ENCODE measurements at regions not wholly inside any gene's neighbourhood (a gene's known extent, or its start where the extent isn't known, plus 50 kb on each side); places are given as distances from the start of the nearest gene placed in this dataset.

- TF ChIP-seq ZNF274 (IDR thresholded peaks at IDR 0.05; ENCODE audit: borderline replicate concordance, extremely low read depth, low read length) (no peak), MAX (IDR thresholded peaks at IDR 0.05) (no peak), SIX5 (IDR thresholded peaks at IDR 0.05; ENCODE audit: low read depth, low read length) (no peak), CTCF (IDR thresholded peaks at IDR 0.05; ENCODE audit: control extremely low read depth in 1 of 3, insufficient read depth in 1 of 3, low read depth in 1 of 3, low read length in 3 of 3) (peak; percentile 38 to 53 (median 47); a peak in 3 of 4 replicates), YY1 (IDR thresholded peaks at IDR 0.05; ENCODE audit: low read depth, low read length) (no peak), BRCA1 (IDR thresholded peaks at IDR 0.05; ENCODE audit: low read depth, low read length) (no peak), SRF (IDR thresholded peaks at IDR 0.05; ENCODE audit: low read depth, low read length) (no peak), JUN (IDR thresholded peaks at IDR 0.05; ENCODE audit: low read depth, low read length) (no peak), EZH2 (IDR thresholded peaks at IDR 0.05; ENCODE audit: low read depth, low read length, severe bottlenecking) (no peak), TAF1 (IDR thresholded peaks at IDR 0.05; ENCODE audit: low read depth, low read length) (no peak), RFX5 (IDR thresholded peaks at IDR 0.05; ENCODE audit: borderline replicate concordance, low read depth, low read length) (no peak), RBBP5 (IDR thresholded peaks at IDR 0.05; ENCODE audit: borderline replicate concordance, low read depth, low read length) (no peak)
- TF ChIP-seq, protein P1, sequence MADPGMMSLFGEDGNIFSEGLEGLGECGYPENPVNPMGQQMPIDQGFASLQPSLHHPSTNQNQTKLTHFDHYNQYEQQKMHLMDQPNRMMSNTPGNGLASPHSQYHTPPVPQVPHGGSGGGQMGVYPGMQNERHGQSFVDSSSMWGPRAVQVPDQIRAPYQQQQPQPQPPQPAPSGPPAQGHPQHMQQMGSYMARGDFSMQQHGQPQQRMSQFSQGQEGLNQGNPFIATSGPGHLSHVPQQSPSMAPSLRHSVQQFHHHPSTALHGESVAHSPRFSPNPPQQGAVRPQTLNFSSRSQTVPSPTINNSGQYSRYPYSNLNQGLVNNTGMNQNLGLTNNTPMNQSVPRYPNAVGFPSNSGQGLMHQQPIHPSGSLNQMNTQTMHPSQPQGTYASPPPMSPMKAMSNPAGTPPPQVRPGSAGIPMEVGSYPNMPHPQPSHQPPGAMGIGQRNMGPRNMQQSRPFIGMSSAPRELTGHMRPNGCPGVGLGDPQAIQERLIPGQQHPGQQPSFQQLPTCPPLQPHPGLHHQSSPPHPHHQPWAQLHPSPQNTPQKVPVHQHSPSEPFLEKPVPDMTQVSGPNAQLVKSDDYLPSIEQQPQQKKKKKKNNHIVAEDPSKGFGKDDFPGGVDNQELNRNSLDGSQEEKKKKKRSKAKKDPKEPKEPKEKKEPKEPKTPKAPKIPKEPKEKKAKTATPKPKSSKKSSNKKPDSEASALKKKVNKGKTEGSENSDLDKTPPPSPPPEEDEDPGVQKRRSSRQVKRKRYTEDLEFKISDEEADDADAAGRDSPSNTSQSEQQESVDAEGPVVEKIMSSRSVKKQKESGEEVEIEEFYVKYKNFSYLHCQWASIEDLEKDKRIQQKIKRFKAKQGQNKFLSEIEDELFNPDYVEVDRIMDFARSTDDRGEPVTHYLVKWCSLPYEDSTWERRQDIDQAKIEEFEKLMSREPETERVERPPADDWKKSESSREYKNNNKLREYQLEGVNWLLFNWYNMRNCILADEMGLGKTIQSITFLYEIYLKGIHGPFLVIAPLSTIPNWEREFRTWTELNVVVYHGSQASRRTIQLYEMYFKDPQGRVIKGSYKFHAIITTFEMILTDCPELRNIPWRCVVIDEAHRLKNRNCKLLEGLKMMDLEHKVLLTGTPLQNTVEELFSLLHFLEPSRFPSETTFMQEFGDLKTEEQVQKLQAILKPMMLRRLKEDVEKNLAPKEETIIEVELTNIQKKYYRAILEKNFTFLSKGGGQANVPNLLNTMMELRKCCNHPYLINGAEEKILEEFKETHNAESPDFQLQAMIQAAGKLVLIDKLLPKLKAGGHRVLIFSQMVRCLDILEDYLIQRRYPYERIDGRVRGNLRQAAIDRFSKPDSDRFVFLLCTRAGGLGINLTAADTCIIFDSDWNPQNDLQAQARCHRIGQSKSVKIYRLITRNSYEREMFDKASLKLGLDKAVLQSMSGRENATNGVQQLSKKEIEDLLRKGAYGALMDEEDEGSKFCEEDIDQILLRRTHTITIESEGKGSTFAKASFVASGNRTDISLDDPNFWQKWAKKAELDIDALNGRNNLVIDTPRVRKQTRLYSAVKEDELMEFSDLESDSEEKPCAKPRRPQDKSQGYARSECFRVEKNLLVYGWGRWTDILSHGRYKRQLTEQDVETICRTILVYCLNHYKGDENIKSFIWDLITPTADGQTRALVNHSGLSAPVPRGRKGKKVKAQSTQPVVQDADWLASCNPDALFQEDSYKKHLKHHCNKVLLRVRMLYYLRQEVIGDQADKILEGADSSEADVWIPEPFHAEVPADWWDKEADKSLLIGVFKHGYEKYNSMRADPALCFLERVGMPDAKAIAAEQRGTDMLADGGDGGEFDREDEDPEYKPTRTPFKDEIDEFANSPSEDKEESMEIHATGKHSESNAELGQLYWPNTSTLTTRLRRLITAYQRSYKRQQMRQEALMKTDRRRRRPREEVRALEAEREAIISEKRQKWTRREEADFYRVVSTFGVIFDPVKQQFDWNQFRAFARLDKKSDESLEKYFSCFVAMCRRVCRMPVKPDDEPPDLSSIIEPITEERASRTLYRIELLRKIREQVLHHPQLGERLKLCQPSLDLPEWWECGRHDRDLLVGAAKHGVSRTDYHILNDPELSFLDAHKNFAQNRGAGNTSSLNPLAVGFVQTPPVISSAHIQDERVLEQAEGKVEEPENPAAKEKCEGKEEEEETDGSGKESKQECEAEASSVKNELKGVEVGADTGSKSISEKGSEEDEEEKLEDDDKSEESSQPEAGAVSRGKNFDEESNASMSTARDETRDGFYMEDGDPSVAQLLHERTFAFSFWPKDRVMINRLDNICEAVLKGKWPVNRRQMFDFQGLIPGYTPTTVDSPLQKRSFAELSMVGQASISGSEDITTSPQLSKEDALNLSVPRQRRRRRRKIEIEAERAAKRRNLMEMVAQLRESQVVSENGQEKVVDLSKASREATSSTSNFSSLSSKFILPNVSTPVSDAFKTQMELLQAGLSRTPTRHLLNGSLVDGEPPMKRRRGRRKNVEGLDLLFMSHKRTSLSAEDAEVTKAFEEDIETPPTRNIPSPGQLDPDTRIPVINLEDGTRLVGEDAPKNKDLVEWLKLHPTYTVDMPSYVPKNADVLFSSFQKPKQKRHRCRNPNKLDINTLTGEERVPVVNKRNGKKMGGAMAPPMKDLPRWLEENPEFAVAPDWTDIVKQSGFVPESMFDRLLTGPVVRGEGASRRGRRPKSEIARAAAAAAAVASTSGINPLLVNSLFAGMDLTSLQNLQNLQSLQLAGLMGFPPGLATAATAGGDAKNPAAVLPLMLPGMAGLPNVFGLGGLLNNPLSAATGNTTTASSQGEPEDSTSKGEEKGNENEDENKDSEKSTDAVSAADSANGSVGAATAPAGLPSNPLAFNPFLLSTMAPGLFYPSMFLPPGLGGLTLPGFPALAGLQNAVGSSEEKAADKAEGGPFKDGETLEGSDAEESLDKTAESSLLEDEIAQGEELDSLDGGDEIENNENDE (IDR thresholded peaks at IDR 0.05; ENCODE audit: insufficient replicate concordance, low read length): no peak
Measured at GRCh38 chr2:201558665-201559064, 84.6 kb downstream of the TMEM237 start.
